ENCODE measurements at regions not wholly inside any gene's neighbourhood (a gene's known extent, or its start where the extent isn't known, plus 50 kb on each side); places are given as distances from the start of the nearest gene placed in this dataset.

DNA sequence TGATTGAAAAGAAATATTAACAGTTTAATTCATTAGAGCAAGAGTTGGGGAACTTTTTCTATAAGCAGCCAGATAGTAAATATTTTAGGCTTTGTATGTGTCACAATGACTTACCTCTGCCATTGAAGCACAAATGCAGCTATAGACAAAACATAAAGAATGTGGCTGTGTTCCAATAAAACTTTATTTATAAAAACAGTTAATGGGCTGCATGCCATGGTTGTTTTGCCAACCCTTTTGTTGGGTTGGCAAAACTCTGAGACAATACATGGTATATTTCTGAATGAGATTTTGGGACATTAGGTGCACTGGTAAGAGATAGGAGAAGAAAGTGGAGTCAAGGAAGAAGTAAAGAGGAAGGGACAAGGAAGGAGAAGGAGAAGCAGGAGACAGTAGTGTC, 61.8 kb upstream of the CERS6 start:
- H3K4me3 ChIP-seq: no peak overlapping the region
- DNase-seq (ENCODE audit: low spot score): no peak
- no peak overlapping the region for H3K27ac ChIP-seq
- H3K9me3 ChIP-seq: no peaks in the 10 kb centered on the region
- no peaks in the 10 kb centered on the region for H3K4me1 ChIP-seq (ENCODE audit: control insufficient read depth in 1 of 2, low read depth in 2 of 2)
- no peaks in the 10 kb centered on the region for H3K36me3 ChIP-seq
- H3K27me3 ChIP-seq (replicated peaks; ENCODE audit: insufficient read depth): no peaks in the 10 kb centered on the region
- ATAC-seq (ENCODE audit: insufficient number of reproducible peaks, low FRiP score, low read depth): no peak
- TF ChIP-seq, protein P1, sequence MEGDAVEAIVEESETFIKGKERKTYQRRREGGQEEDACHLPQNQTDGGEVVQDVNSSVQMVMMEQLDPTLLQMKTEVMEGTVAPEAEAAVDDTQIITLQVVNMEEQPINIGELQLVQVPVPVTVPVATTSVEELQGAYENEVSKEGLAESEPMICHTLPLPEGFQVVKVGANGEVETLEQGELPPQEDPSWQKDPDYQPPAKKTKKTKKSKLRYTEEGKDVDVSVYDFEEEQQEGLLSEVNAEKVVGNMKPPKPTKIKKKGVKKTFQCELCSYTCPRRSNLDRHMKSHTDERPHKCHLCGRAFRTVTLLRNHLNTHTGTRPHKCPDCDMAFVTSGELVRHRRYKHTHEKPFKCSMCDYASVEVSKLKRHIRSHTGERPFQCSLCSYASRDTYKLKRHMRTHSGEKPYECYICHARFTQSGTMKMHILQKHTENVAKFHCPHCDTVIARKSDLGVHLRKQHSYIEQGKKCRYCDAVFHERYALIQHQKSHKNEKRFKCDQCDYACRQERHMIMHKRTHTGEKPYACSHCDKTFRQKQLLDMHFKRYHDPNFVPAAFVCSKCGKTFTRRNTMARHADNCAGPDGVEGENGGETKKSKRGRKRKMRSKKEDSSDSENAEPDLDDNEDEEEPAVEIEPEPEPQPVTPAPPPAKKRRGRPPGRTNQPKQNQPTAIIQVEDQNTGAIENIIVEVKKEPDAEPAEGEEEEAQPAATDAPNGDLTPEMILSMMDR (IDR thresholded peaks at IDR 0.05): no peak

DNA sequence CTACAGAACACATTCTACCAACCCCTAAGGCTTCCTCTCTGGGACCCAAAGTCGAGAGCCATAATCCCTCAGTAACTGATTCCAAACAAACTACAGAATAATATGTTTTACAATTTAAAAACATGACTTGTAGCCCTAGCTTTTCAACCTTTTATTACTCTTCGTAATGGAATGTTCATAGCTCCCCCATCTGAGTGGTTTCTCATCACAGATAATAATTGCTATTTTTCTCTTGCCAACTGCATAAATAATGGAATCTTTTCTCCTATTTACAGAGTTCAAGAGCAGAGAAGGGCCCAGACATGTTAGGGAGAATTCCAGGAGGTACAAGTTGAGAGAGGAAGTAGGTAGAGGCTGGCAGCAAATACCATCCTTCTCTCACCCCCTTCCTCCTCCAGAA, 59.9 kb upstream of the CERS6 start:
- no peaks in the 10 kb centered on the region for H3K9me3 ChIP-seq
- DNase-seq (ENCODE audit: low spot score): no peak
- no peak overlapping the region for H3K4me3 ChIP-seq
- no peak for ATAC-seq (ENCODE audit: insufficient number of reproducible peaks, low FRiP score, low read depth)
- H3K36me3 ChIP-seq: no peaks in the 10 kb centered on the region
- H3K27me3 ChIP-seq (replicated peaks; ENCODE audit: insufficient read depth): no peaks in the 10 kb centered on the region
- TF ChIP-seq, protein P1 (IDR thresholded peaks at IDR 0.05): no peak
- no peaks in the 10 kb centered on the region for H3K4me1 ChIP-seq (ENCODE audit: control insufficient read depth in 1 of 2, low read depth in 2 of 2)
- H3K27ac ChIP-seq: no peak overlapping the region

DNA sequence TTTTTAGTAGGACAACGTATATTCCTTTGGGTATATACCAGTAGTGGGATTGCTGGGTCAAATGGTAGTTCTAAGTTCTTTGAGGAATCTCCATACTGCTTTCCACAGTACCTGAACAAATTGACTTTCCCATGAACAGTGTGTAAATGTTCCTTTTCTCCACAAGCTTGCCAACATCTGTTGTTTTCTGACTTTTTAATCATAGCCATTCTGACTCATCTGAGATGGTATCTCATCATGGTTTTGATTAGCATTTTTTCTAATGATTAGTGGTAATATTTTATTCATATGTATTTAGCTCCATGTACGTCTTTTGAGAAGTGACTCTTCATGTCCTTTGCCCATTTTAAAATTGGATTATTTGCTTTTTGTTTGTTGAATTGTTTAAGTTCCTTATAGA, 58.4 kb upstream of the CERS6 start:
- no peaks in the 10 kb centered on the region for H3K9me3 ChIP-seq
- no peaks in the 10 kb centered on the region for H3K27me3 ChIP-seq (replicated peaks; ENCODE audit: insufficient read depth)
- ATAC-seq (ENCODE audit: insufficient number of reproducible peaks, low FRiP score, low read depth) (no peak), DNase-seq (ENCODE audit: low spot score) (no peak)
- TF ChIP-seq, protein P1 (IDR thresholded peaks at IDR 0.05): no peak
- no peaks in the 10 kb centered on the region for H3K36me3 ChIP-seq
- H3K4me3 ChIP-seq: no peak overlapping the region
- H3K4me1 ChIP-seq (ENCODE audit: control insufficient read depth in 1 of 2, low read depth in 2 of 2): no peaks in the 10 kb centered on the region
- H3K27ac ChIP-seq: no peak overlapping the region

DNA sequence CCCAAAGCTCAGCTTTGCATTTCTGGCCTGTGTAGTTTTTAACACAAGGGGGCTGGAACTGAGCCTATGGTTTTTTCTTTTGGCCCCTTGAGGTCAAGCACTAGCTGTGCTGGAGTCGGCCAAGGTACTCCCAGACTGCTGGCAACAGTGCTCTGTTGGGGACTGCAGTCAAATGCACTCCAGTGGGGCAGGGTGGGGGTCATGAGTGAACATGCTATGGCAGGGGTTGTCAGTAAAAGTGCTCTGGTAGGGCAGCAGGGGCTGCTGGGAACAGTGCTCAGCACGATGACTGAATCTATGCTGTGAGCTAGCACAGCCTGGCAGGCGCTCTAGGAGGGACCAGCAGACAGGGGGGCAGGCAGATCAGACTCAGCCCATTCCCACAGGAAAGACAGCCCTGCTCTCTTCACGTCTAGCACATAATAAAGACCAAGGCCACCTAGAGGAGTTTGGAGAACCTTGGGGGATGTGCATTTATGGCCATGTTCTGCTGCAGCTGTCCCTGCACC, 55.0 kb upstream of the CERS6 start:
- Histone ChIP-seq H3K27me3 (replicated peaks; ENCODE audit: insufficient read depth) (no peaks in the 10 kb centered on the region), H3K4me3 (no peak overlapping the region), H3K4me1 (ENCODE audit: control insufficient read depth in 1 of 2, low read depth in 2 of 2) (no peaks in the 10 kb centered on the region), H3K27ac (no peak overlapping the region), H3K36me3 (no peaks in the 10 kb centered on the region), H3K9me3 (no peaks in the 10 kb centered on the region)
- TF ChIP-seq, protein P1 (IDR thresholded peaks at IDR 0.05): no peak
- DNase-seq (ENCODE audit: low spot score) (no peak), ATAC-seq (ENCODE audit: insufficient number of reproducible peaks, low FRiP score, low read depth) (no peak)

DNA sequence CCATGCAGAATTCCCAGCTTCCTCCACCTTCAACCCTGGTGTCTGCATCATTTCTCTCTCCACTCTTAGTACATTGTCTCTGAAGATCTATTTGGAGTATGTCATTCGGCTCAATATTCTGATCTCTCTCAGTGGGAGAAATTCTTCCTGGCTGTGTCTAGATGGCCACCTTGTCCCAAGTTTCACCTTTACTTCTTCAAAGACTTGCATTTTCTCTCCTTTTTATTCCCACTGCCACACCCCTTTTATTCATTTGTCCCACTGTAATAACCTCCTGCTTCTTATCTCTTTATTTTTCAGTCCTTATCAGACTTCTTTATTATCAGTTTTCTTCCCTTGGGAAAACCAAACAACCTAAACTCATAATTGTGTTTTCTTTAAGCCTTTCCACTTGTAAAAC, 54.3 kb upstream of the CERS6 start:
- Histone ChIP-seq H3K9me3 (no peaks in the 10 kb centered on the region), H3K27me3 (replicated peaks; ENCODE audit: insufficient read depth) (no peaks in the 10 kb centered on the region), H3K27ac (no peak overlapping the region), H3K36me3 (no peaks in the 10 kb centered on the region), H3K4me3 (no peak overlapping the region), H3K4me1 (ENCODE audit: control insufficient read depth in 1 of 2, low read depth in 2 of 2) (no peaks in the 10 kb centered on the region)
- ATAC-seq (ENCODE audit: insufficient number of reproducible peaks, low FRiP score, low read depth) (no peak), DNase-seq (ENCODE audit: low spot score) (no peak)
- TF ChIP-seq, protein P1 (IDR thresholded peaks at IDR 0.05): no peak
